ENCODE measurements at regions not wholly inside any gene's neighbourhood (a gene's known extent, or its start where the extent isn't known, plus 50 kb on each side); places are given as distances from the start of the nearest gene placed in this dataset.

DNA sequence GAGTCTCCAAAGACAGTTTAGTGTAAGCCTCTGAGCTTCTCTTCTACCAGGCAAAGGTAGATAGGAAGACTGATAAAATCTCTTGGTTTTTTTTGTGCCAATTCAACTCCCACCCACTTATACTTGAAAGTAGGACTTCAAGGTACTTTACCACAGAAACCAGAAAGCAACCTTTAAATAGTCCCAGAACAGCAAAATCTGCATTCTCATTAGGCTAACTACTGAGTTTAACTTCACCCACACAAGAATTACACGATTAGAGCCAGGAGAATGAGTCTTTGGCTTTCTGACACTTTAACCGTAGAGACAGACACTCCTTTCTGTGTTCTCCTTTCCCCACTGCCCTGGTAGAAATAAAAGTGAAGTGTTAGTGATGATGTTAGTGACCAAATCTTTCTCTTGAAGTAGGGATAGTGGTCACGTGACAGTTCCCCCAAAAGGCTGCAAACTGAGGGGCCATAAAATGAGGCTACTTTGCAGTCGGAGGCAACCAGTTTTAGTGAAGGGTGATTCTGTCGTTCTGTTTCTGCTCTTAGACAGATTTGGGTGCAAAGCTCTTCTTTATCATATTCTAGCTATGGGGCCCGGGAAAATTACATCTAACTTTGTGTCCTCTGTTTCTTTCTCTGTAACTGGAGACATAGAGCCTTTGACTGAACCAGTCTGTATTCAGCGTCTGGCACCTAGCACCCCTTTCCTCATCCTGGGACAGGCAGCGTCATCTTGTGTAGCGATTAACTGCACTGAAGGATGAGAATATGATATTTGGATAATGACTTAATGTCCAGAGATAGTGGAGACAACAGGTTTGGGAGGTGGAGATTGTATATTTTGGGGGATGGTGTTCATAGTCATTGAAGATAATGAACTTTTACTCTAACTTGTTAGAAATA lies 206.4 kb upstream of the CITED2 start:
- no peak for DNase-seq (ENCODE audit: low spot score)

DNA sequence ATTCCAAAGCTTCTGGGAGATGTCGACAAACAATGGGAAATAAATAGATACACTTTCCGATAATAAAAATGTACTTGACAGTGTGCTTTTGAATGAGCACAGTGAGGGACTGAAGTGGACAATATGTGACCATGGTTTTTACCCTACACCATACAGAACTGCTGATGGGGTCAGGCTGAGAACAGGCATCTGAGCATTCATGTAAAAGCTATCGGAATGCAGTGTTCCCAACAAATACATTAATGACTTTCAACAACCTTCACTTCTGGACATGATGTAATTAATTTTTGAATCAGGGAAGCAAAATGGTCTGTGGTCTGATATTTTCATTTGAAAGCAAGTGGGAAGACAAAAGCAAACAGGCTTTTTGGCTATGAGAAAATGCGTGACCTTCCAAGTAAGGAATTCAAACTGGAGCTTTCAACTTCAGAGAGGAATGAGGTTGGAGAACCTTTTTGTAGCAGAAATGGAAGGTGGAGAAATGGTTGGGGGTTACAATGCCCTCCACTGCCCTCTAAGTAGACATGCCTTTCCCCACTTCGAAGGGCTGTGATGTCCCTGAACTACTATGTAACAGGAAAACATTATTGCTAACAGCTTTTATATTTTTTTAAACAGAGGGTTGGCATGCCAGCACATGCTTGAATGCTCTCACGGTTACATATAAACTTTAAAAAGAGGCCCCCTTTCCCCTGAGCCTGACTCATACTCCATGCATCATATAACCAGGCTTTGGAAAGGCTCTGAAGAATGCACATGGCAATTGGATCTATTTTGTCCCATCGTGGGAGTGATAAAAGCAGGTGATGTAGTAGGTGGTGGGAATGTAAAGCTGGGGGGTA lies 203.5 kb upstream of the CITED2 start:
- DNase-seq (ENCODE audit: low spot score) = no peak

DNA sequence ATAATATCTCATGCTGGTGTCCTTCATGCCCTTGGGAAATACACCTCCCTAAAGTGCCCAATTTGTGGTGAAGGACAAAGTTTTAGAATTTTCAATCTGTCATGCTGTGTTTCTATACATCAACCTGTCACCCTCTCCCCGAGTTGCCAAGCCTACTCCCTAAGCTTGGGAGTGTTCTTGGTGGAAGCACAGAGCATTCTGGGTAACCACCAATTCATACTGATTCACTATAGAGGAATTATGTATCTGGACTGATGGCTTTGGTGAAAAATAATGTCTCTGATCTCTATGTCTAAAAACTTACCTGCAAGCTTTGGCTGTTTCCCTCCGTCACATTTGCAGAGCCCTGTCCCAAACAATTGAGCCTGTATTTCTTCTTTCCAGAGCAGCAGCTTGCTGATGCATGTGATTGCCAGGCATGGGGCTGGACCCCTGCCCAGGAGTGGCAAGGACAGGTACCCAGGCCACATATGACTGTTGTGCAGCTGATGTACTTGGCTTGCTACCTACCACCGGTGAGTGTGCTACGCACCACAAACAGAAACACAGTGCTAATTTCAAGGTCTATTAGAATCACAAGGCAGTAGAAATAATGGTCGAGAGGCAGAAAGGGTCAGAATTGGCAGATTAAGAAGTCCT lies 202.8 kb upstream of the CITED2 start:
- DNase-seq (ENCODE audit: low spot score) = no peak

DNA sequence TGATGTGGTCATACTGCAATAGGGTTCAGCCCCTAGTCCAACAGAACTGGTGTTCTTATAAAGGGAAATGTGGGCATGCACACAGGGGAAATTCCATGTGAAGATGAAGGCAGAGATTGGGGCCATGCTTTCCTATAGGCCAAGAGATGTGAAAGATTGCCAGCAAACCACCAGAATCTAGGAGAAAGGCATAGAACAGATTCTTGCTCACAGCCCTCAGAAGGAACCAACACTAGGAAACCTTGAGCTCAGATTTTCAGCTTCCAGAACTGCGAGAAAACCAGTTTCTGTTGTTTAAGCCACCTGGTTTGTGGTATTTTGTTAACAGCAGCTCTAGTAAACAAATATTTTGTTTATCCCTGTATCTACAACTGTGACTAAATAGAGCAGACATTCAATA lies 197.6 kb upstream of the CITED2 start:
- DNase-seq (ENCODE audit: low spot score) = no peak

DNA sequence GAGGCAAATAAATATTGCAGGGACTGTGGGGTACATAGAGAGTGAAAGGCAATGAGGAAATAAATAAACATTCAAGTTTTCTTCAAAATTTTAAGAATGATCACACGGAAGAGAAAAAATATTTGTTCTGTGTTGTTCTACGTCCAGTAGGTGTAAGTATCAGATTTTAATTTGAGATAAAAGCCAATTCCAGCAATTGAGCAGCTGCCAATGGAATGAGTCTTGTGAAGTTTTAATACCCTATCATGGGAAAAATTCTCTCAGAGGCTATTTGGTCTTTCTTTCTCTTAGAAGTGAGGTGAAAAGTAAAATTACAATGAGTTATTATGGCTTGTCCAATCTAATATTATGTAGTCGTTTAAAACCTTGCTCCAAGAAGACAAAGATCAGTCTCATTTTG lies 195.7 kb upstream of the CITED2 start:
- no peak for DNase-seq (ENCODE audit: low spot score)

DNA sequence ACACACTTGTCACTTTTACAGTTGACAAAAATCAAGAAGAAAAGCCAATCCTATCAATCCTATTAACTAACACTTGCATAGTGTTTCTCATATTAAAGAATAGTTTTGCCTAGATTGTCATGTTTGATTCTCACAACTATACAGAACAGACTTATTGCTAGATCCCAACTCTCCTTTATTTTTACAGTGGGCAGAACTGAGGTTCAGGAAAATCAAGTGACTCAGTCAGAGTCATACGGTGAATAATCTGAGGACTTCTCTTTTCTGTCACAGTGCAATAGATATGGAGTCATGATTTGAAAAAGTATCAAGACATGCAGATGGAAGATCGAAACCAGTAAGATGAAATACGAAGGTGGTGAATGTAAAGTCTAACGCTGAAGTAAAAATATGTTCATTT lies 195.1 kb upstream of the CITED2 start:
- no peak for DNase-seq (ENCODE audit: low spot score)

DNA sequence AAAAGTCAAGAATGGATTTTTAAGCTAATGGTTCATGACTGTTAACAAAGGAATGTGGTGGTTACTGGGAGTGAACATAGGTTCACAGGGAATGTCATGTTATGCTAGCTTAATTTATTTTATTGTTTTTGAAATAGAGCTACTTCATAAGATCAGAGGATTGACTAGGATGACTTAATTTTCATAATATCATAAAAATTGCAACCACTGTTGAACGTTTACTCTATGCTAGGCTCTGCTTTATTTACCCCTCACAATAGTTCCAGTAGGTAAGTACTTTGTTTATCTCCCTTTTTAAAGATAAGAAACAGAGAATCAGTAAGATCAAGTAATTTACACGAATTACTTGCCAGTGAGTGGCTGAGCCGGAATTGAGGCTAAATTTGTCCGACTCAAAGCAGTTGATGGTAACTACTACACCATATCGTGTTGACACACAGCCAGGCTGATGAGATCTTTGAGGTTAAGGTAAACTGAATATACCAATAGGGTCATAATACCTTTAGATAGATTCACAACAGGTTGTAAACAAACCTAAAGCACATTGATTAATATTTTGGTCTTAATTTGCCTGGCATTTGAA lies 194.6 kb upstream of the CITED2 start:
- no peak for DNase-seq (ENCODE audit: low spot score)

DNA sequence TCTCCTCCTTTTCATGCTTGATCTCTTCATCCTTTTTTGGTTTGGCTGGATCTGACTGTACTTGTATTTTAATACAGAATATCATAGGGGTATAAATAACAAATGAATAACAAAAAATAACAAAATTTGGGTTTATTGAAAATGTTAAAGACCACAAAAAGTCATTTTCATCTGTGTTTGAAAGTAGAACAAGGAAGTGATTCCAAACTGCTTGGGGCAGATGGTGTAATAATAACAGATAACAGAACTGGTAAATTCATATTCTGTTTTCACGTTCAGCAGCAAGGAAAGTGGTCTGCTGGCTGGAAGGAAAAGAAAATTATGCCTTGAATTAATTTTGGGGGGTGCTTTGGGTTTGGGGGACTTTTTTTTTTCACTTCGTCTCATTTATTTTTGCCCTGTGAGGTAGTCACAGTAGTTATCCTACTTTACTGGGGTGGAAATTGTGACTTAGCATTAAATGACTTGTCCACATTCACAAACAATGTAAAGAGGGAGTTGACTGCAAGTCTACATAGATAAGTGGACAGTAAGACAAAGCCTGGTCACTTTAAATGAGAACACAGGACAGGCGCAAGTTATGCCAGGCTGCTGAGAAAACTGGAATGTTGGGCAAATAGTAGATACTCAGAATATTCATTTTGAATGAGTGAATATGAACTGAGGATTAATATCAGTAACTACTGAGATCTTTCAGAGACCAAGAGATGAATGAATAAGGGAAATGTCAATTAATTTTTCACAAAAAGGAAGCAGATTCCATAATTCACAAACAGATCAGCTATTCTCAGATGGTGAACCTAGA lies 193.9 kb upstream of the CITED2 start:
- no peak for DNase-seq (ENCODE audit: low spot score)

DNA sequence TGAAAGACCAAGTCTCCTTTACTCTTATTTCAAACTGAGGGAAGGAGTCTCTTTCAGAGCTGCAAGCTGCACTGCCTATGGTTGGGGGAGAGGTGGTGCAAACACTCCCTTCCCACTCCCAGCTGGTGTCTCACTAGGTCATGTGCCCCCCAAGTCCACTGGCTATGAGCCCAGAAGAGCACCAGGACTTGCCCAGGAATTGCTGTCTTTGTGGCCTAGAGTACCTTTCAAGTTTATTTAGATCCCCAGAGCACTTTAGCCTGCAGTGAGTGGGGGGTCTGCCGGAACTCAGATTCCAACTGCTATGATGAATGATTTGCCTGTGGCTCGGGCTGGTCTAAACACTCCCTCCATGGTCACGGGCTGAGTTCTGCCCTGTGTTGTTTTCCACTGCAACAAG lies 192.6 kb upstream of the CITED2 start:
- no peak for DNase-seq (ENCODE audit: low spot score)

DNA sequence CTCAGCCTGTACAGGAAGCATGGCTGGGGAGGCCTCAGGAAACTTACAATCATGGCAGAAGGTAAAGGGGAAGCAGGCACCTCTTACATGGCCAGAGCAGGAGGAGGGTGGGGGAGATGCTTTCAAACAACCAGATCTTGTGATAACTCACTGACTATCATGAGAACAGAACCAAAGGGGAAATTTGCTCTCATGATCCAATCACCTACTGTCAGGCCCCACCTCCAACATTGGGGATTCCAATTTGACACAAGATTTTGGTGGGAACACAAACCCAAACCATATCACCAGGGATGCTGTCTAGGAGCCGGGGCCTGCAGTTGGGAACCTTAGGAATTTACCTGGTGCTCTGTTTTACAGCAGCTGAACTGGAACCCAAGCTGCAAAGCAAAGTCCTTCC lies 191.1 kb upstream of the CITED2 start:
- DNase-seq (ENCODE audit: low spot score) = no peak

DNA sequence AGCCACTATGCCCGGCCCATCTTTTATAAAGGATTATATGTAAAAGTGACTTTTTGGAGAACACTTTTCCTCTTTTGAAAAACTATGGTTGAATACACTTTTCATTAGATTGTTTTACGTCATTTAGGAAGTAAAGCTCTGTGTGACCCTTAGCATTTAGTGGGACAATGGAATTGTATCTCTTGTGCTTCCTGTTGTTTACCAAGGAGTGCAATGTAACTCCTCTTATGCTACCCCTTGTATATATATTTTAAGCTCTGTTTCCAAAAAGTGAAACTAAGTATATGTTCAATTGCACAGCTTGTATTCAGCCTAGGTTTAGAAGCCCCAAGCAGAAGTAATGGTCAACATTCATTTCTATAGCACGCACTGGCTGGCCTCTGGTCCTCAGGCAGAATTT lies 183.1 kb upstream of the CITED2 start:
- no peak for DNase-seq (ENCODE audit: low spot score)

DNA sequence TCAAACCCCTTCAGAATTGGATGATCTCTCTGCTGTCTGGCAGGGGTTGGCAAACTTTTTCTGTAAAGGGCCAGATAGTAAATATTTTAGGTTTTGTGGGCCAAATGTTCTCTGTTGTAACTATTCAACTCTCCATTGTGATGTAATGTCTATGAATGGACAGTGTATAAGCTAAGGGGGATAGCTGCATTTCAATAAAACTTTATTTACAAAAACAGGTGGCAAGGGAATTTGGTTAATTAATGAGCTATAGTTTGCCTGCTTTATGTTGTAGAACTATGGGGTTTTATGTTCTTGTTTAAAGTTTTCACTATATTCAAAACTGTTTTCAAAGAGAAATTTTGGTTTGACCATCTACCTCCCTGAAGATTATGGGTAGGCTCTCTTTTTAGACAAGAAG lies 182.1 kb upstream of the CITED2 start:
- DNase-seq (ENCODE audit: low spot score) = no peak

DNA sequence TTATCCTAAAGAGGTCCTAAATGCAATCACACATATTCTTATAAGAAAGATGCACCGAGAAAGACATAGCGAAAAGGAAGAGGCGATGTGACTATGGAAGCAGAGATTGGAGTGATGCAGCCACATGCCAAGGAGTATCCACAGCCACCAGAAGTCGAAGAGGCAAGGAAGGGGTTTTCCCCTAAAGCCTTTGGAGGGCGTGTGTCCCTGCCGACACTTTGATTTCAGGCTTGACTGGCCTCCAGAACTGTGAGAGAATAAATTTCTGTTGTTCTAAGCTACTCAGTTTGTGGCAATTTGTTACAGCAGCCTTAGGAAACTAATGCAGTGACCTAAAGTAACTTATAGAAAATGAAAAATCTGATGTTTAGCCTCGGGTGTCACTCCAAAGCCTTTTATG lies 179.5 kb upstream of the CITED2 start:
- DNase-seq (ENCODE audit: low spot score) = no peak

DNA sequence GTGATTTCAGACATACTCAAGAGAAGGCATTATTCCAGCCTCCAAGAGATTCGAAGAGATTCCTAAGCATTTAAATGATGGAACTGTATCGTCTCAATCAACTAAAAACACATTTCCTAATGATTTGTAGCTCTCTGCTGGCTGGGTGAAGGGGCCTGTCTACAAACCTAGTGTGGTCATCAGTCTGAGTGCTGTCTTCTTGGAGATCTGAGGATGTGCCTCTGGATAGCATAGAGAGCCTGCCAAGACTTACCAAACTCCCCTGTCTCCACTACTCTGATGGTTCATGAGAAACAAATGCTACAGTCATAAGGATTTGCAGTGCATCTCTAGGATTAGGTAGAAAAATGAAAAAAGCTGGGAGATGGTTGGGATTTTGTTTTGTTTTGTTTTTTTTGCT lies 176.9 kb upstream of the CITED2 start:
- no peak for DNase-seq (ENCODE audit: low spot score)

DNA sequence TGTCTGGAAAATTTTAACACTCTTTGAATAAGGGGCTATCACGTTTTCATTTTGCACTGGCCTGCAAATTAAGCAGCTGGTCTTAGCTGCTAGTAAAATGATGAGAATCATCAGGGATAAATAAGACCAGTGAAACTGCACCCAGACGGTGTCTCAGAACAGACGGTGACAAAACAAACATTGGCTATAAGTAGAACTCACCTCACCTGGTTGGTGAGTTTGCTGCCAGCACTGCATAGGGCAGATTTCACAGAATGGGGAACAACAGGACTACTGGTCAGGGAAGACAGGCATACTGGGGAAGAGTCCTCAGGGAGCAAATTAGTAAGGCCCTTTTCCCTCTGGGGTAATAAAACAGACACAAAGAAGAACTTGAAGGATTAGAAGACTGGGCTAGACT lies 175.9 kb upstream of the CITED2 start:
- no peak for DNase-seq (ENCODE audit: low spot score)

DNA sequence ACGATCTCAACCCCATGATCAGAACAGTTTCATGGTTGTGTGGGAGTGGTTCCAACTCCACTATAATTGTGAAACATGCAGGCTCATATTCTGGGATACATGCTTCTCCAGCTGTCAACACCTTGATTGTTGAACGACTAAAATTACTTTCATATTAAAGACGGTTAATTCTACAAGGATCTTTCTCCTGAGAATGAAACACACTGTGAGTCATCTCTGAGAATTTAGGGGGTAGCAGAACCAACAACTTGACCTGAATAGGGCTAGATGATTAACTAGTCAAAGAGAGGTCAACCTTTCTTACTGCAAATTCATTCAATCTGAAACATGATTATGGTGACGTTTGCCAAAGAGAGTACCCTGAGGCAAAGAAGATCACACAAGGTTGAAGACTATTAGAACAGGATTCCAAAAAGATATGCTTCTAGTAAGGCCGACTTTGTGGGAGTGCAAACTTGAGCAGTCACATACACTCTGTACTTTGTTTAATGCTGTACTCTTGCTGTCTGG lies 175.2 kb upstream of the CITED2 start:
- DNase-seq (ENCODE audit: low spot score) = no peak

DNA sequence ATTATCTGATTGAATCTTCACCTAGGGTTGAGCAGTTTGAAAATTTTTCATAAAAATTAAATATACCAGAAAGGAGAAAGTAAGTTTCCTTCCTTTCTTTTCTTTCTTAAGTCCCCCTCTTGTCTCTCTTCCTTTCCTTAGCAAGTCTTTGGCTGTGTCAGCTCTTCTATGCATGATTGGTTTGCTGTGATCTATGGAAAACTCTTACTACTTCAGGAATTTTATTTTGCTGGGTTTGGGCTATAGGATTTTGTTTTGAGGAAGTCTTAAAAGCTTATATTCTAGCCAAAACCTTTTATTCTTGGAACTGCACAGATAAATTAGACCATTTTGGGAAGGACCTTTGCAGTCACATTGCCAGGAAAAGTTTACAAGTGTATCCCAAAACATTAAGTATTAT lies 173.4 kb upstream of the CITED2 start:
- DNase-seq (ENCODE audit: low spot score) = no peak

DNA sequence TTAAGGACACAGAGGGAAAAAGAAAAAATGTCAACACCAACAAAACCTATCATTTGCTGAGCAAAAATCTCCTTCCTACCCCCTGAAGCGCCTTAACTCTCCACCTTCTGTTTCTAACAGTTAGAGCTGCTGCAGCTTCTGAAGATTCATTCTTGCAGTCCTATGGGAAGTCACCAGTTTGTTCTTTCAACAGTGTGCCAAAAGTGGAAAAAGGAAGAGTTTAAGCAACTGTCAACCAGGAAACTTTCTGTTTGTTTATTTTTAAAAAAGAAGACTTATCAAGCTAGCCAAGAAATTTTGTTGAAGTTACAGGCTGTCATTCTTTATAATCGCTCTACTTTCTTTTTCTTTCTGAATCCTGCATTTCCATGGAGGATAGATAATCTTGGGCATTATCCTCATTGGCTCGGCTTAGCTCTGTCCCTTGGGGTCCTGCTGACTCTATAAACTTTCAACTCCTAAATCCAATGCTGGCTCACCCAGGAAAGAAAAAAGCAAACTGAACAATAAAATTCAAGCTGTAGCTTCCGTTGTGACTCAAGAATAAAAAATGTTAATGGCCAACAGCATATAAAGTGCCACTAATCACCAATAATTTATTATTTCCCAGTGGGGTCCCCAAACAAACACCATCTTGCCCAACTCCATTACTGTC lies 172.8 kb upstream of the CITED2 start:
- no peak for DNase-seq (ENCODE audit: low spot score)

DNA sequence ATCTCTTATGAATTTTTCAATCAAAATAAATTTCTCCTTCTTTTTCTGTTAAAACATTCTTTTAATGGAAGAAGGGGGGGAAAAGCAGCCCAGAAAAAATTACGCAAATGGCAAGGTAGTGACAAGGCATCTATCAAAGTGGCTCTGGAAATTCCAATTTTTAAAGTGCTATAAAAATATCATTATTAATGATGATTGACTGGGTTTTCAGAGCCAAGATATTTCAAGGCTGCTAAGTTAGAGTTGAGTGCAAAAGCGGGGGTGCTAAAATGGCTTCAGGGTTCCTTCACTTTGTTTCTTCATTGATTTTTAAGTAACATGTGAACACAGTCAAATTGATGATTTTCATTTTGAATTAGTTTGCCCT lies 171.6 kb upstream of the CITED2 start:
- no peak for DNase-seq (ENCODE audit: low spot score)
